ENCODE measurements at regions not wholly inside any gene's neighbourhood (a gene's known extent, or its start where the extent isn't known, plus 50 kb on each side); places are given as distances from the start of the nearest gene placed in this dataset.

- no peak for DNase-seq
Measured at GRCh38 chr22:34847072-34847471, 218.9 kb upstream of the ISX start.

GRCh38 chr22:34849965-34850364 lies 216.0 kb upstream of the ISX start:
- DNase-seq = no peak

- DNase-seq = no peak
Measured at GRCh38 chr22:34851918-34852662, 213.9 kb upstream of the ISX start.

- no peak for DNase-seq
Measured at GRCh38 chr22:34855471-34855870, 210.5 kb upstream of the ISX start.

- DNase-seq = no peak
Measured at GRCh38 chr22:34858066-34858465, 207.9 kb upstream of the ISX start.

GRCh38 chr22:34861787-34862186 lies 204.2 kb upstream of the ISX start:
- no peak for DNase-seq

GRCh38 chr22:34866081-34866480 lies 199.9 kb upstream of the ISX start:
- DNase-seq = no peak

GRCh38 chr22:34866495-34867131 lies 199.3 kb upstream of the ISX start:
- DNase-seq = no peak

- no peak for DNase-seq
Measured at GRCh38 chr22:34877506-34877905, 188.5 kb upstream of the ISX start.

- DNase-seq = no peak
Measured at GRCh38 chr22:34878171-34878570, 187.8 kb upstream of the ISX start.

- no peak for DNase-seq
Measured at GRCh38 chr22:34879001-34879400, 187.0 kb upstream of the ISX start.

GRCh38 chr22:34880662-34881061 lies 185.3 kb upstream of the ISX start:
- no peak for DNase-seq

GRCh38 chr22:34881453-34881852 lies 184.5 kb upstream of the ISX start:
- no peak for DNase-seq

GRCh38 chr22:34885852-34886251 lies 180.1 kb upstream of the ISX start:
- DNase-seq = no peak

GRCh38 chr22:34886391-34886790 lies 179.6 kb upstream of the ISX start:
- no peak for DNase-seq

GRCh38 chr22:34886812-34887211 lies 179.1 kb upstream of the ISX start:
- DNase-seq = no peak

GRCh38 chr22:34897126-34897525 lies 168.8 kb upstream of the ISX start:
- no peak for DNase-seq

- no peak for DNase-seq
Measured at GRCh38 chr22:34902335-34902734, 163.6 kb upstream of the ISX start.

- DNase-seq = no peak
Measured at GRCh38 chr22:34903416-34903815, 162.5 kb upstream of the ISX start.

- no peak for DNase-seq
Measured at GRCh38 chr22:34904486-34904885, 161.5 kb upstream of the ISX start.

- DNase-seq = no peak
Measured at GRCh38 chr22:34913826-34914225, 152.1 kb upstream of the ISX start.

- no peak for DNase-seq
Measured at GRCh38 chr22:34914846-34915245, 151.1 kb upstream of the ISX start.

GRCh38 chr22:34917239-34917638 lies 148.7 kb upstream of the ISX start:
- DNase-seq = no peak

- no peak for DNase-seq
Measured at GRCh38 chr22:34931026-34931425, 134.9 kb upstream of the ISX start.

- DNase-seq = no peak
Measured at GRCh38 chr22:34934261-34934660, 131.7 kb upstream of the ISX start.

Measured in T-helper 1 cell (primary cell).